Kidney tubule cell (primary cell): ENCODE measurements at regions not wholly inside any gene's neighbourhood (a gene's known extent, or its start where the extent isn't known, plus 50 kb on each side); places are given as distances from the start of the nearest gene placed in this dataset.

Experiments used
- DNase-seq: peaks from one replicate; pipeline ENCODE4 v3.0.0-alpha.2; 2018; ENCODE audit warnings: low spot score

- peak; percentile 71 for DNase-seq
Measured at GRCh38 chr4:134622199-134622598, 420.6 kb upstream of the PABPC4L start.

GRCh38 chr4:134621715-134622114 lies 420.1 kb upstream of the PABPC4L start:
- DNase-seq = peak; percentile 83

GRCh38 chr4:134610956-134611355 lies 409.4 kb upstream of the PABPC4L start:
- DNase-seq = no peak

GRCh38 chr4:134610172-134610571 lies 408.6 kb upstream of the PABPC4L start:
- no peak for DNase-seq

GRCh38 chr4:134601706-134602105 lies 400.1 kb upstream of the PABPC4L start:
- no peak for DNase-seq

GRCh38 chr4:134591326-134591725 lies 389.7 kb upstream of the PABPC4L start:
- no peak for DNase-seq

- DNase-seq = no peak
Measured at GRCh38 chr4:134585972-134586371, 384.4 kb upstream of the PABPC4L start.

- DNase-seq = no peak
Measured at GRCh38 chr4:134567461-134567860, 365.9 kb upstream of the PABPC4L start.

GRCh38 chr4:134560728-134561127 lies 359.1 kb upstream of the PABPC4L start:
- peak; percentile 30 for DNase-seq

GRCh38 chr4:134552063-134552462 lies 350.5 kb upstream of the PABPC4L start:
- no peak for DNase-seq

GRCh38 chr4:134551348-134551747 lies 349.8 kb upstream of the PABPC4L start:
- no peak for DNase-seq

GRCh38 chr4:134548052-134548628 lies 346.6 kb upstream of the PABPC4L start:
- no peak for DNase-seq

- no peak for DNase-seq
Measured at GRCh38 chr4:134546279-134546678, 344.7 kb upstream of the PABPC4L start.

- DNase-seq = peak; percentile 89
Measured at GRCh38 chr4:134544303-134544770, 342.7 kb upstream of the PABPC4L start.

- no peak for DNase-seq
Measured at GRCh38 chr4:134540588-134540987, 339.0 kb upstream of the PABPC4L start.

- DNase-seq = no peak
Measured at GRCh38 chr4:134539729-134540231, 338.2 kb upstream of the PABPC4L start.

- peak; percentile 39 for DNase-seq
Measured at GRCh38 chr4:134537701-134538100, 336.1 kb upstream of the PABPC4L start.

- DNase-seq = no peak
Measured at GRCh38 chr4:134533068-134533467, 331.5 kb upstream of the PABPC4L start.

GRCh38 chr4:134531013-134531412 lies 329.4 kb upstream of the PABPC4L start:
- DNase-seq = no peak

GRCh38 chr4:134529629-134530028 lies 328.0 kb upstream of the PABPC4L start:
- DNase-seq = no peak

GRCh38 chr4:134518574-134519217 lies 317.1 kb upstream of the PABPC4L start:
- no peak for DNase-seq

GRCh38 chr4:134510544-134510943 lies 309.0 kb upstream of the PABPC4L start:
- DNase-seq = no peak

- DNase-seq = no peak
Measured at GRCh38 chr4:134505511-134505910, 303.9 kb upstream of the PABPC4L start.
